WTC11 (cell line): ENCODE measurements at regions not wholly inside any gene's neighbourhood (a gene's known extent, or its start where the extent isn't known, plus 50 kb on each side); places are given as distances from the start of the nearest gene placed in this dataset.

ENCODE experiments used
- NFE2L1 ChIP-seq: sonication (generic); formaldehyde crosslinking; IDR thresholded peaks from 2 replicates; pipeline ENCODE4 v1.8.1; 2023; ENCODE audit warnings: missing genetic modification reagents
- TF ChIP-seq, protein P1 (sequence below): fragments of 200-600 bp; IDR thresholded peaks from 2 replicates; pipeline ENCODE4 v1.8.0; 2022; ENCODE audit warnings: antibody characterized with exemption

DNA sequence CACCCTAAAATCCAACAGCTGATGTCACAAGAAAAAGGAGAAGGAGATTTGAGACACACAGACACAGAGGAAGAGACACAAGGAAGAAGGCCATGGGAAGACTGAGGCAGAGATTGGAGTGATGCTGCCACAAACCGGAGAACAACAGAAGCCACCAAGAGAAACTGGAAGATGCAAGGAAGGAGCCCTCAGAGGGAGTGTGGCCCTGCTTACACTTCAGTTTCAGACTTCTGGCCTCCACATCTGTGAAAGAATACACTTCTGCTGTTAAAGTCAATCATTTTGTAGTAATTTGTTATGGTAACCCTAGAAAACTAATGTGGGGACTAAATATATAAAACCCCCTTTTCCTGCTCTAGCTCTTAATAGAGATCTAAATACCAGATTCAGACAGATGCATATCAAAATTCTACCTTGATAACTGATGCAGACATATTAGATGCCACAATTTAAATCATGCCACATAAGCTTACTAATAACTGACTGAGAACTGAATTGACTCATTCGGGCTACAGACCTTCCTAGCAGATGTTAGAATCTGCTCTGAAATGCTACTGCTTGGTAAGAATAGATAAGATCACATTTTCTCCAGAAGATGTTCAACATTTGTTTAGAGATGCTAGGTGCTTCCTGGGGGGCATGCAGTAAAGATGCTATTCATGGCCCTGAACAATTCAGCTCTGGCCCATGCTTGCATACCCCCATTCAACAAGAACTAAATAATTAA lies 113.1 kb upstream of the CCND2 start:
- TF ChIP-seq, protein P1, sequence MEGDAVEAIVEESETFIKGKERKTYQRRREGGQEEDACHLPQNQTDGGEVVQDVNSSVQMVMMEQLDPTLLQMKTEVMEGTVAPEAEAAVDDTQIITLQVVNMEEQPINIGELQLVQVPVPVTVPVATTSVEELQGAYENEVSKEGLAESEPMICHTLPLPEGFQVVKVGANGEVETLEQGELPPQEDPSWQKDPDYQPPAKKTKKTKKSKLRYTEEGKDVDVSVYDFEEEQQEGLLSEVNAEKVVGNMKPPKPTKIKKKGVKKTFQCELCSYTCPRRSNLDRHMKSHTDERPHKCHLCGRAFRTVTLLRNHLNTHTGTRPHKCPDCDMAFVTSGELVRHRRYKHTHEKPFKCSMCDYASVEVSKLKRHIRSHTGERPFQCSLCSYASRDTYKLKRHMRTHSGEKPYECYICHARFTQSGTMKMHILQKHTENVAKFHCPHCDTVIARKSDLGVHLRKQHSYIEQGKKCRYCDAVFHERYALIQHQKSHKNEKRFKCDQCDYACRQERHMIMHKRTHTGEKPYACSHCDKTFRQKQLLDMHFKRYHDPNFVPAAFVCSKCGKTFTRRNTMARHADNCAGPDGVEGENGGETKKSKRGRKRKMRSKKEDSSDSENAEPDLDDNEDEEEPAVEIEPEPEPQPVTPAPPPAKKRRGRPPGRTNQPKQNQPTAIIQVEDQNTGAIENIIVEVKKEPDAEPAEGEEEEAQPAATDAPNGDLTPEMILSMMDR: no peak
- no peak for TF ChIP-seq NFE2L1 (CRISPR knock-in tag)
